OCI-LY3 (cell line): ENCODE measurements at regions not wholly inside any gene's neighbourhood (a gene's known extent, or its start where the extent isn't known, plus 50 kb on each side); places are given as distances from the start of the nearest gene placed in this dataset.

Experiments
- EZH2phosphoT487 ChIP-seq: fragments of 200-600 bp; shearing (Covaris generic); IDR thresholded peaks from 2 replicates; pipeline ENCODE4 v1.6.1; 2018; ENCODE audit warnings: antibody characterized with exemption, mixed run types, low read depth
- TF ChIP-seq, protein P1 (sequence below): fragments of 200-600, 300-600 bp; sonication (generic); IDR thresholded peaks from 2 replicates; pipeline ENCODE4 v1.5.1; 2014; ENCODE audit warnings: antibody characterized with exemption, low read length, low read depth

DNA sequence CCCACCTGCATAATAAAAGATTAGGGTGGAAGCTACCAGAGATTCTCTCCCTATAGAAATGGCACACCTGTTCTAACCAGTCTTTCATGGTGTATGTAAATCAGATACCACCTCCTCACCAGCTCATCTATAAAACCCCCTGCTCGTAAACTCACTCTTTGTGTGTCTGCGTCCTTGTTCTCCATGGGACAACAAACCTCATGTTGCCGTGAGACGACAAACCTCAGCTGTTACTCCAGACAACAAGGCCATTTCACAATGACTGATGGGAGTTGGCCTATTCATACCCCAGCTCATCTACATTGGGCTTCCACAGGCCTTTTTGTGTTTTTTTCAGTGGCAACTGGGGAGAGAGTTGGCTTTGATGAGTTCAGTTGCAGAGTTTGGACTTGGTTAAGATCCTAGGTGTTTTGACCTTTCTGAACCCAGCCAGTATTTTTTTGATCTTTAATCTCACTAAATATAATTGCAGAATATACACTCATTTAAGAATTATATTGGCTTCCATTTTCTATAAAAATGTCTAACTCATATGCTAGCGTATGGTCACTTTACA is 96.6 kb upstream of the LRIG1 start:
- TF ChIP-seq, protein P1, sequence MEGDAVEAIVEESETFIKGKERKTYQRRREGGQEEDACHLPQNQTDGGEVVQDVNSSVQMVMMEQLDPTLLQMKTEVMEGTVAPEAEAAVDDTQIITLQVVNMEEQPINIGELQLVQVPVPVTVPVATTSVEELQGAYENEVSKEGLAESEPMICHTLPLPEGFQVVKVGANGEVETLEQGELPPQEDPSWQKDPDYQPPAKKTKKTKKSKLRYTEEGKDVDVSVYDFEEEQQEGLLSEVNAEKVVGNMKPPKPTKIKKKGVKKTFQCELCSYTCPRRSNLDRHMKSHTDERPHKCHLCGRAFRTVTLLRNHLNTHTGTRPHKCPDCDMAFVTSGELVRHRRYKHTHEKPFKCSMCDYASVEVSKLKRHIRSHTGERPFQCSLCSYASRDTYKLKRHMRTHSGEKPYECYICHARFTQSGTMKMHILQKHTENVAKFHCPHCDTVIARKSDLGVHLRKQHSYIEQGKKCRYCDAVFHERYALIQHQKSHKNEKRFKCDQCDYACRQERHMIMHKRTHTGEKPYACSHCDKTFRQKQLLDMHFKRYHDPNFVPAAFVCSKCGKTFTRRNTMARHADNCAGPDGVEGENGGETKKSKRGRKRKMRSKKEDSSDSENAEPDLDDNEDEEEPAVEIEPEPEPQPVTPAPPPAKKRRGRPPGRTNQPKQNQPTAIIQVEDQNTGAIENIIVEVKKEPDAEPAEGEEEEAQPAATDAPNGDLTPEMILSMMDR, result no peak
- TF ChIP-seq EZH2phosphoT487, result no peak
